ENCODE measurements at regions not wholly inside any gene's neighbourhood (a gene's known extent, or its start where the extent isn't known, plus 50 kb on each side); places are given as distances from the start of the nearest gene placed in this dataset.

GRCh38 chr4:104811727-104812126 is 317.0 kb upstream of the CXXC4 start:
- no peak for DNase-seq

GRCh38 chr4:104815665-104816064 is 321.0 kb upstream of the CXXC4 start:
- no peak for DNase-seq

DNA sequence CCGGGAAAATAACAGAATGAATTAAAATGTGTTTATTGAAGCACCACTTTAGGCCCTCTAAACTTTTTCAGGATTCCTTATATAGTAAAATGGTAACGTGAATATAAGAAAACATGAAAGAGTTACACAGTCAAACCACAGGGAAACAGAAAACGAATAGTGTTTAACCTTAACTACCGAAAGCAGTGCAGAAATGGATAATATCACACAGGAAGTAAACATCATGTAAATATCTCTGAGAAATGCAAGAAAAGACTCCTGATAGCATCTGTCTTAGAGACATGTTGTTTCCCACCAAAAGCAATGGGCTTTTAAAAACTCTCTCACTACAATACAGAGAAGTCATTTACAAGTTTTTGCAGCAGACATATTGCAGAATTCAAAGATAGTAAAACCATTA is 323.9 kb upstream of the CXXC4 start:
- DNase-seq, result no peak

DNA sequence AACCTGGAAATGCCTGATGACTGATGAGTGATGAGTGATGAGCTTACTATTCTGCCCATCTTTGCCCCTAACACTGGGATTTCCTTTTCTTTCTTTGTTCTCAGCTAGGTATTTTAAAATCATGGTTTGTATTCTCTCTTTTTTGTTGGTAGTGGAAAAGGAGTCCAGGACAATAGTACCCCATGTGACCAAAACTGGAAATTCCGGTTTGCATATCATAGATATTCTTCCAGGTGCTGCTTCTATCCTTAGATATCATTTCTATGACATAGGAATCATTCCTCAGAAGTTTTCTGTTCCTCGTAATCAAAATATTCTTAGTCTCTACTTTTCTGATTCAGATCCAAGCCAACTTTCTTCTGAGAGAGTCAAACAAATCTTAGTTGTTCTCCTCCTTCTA is 320.5 kb upstream of the TET2 start:
- no peak for DNase-seq

GRCh38 chr4:104829761-104830160 is 316.9 kb upstream of the TET2 start:
- no peak for DNase-seq

DNA sequence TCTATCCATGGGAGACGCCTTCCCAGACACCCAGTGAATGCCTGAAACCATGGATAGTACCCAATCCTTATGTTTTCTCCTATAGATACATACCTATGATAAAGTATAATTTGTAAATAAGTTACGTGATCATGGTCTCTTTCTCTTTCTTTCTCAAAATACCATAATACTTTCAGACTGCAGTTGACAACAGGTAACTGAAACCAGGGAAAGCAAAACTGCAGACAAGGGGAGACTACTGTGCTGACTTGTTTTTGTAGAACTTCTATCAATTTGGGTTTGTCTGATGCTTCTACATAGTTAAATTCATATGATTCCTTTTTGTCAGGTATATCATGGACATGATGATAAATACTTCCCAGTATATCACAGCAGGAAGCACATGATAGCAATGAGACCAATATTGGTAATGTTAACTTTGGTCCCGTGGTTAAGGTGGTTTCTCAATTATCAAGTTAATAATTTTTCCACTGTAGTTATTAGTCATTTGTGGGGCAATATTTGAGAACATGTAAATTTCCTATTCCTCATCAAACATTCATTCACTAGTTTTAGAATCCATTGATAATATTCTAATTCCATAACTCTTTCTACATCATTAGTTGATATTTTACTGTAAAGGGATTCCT is 298.0 kb upstream of the TET2 start:
- DNase-seq, result no peak

GRCh38 chr4:104859601-104860237 is 287.0 kb upstream of the TET2 start:
- DNase-seq, result no peak

- peak; percentile 32 for DNase-seq
These were observed 286.2 kb upstream of the TET2 start for GRCh38 chr4:104860238-104861123.

GRCh38 chr4:104866809-104867208 is 279.9 kb upstream of the TET2 start:
- no peak for DNase-seq

DNA sequence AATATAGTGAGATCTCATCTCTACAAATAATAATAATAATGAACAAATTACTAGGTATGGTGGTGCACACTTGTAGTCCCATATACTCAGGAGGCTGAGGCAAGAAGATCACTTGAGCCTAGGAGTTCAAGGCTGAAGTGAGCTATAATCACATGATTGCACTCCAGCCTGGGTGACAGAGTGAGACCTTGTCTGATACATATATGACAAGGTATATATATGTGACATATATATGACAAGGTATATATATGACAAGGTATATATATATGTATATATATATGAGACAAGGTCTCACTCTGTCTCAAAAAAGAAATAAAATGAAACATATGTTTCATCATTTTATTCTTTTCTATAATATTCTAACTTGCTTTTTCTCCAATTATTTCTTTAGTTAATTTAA is 278.1 kb upstream of the TET2 start:
- DNase-seq, result no peak

- no peak for DNase-seq
These were observed 277.7 kb upstream of the TET2 start for GRCh38 chr4:104868958-104869357.

DNA sequence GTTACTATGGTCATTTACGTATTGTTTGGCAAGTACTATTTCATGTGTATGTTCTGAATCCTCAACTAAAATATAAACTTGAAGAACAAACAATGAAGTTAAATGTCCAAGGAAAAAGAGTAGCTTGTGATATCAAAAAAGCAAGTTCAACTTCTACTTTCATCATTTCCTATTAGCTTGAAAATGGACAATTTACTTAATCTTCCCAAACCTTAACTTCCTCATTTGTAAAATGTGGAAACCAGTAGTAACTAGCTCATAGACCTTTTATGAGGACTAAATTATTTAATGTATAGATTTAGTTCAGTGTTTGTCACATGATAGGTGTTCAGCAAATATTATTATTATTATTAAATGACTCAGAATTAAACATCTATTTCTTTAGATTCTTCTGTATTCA is 276.8 kb upstream of the TET2 start:
- no peak for DNase-seq

- no peak for DNase-seq
These were observed 276.0 kb upstream of the TET2 start for GRCh38 chr4:104870495-104871233.

DNA sequence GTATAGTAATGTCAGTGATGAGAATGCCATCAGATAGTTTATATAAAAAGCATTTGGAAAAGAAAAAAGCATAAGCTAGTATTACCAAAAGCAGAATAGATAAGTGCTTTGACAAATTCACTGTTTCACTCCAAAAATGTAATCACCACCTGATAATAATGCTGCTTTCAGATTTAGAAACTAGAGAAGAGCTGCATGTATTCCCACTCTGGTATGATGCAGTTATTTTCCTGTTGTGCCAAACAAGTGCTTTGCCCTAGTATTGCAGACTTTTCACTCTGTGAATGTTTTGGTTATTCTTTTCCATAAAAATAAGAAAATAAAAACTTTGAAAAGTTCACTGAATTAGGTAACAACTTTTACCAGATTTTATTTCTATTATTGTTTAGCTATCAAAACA is 267.7 kb upstream of the TET2 start:
- no peak for DNase-seq

- DNase-seq, result no peak
These were observed 267.3 kb upstream of the TET2 start for GRCh38 chr4:104879367-104879766.

DNA sequence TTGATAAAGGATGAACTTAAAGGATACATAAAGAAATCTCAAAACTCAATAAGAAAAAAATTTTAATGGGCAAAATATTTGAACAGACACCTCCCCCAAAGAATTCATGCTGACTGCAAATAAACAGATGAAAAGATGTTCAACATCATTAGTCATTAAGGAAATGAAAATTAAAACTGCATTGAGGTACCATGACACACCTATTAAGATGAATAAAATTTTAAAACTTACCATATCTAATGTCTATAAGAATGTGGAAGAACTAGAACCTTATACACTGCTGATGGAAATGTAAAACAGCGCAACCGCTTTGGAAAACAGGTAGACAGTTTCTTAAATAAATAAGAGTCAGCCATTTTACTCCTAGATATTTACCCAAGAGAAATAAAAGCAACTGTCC is 266.8 kb upstream of the TET2 start:
- no peak for DNase-seq

- DNase-seq, result no peak
These were observed 265.4 kb upstream of the TET2 start for GRCh38 chr4:104881136-104881886.

GRCh38 chr4:104890598-104891275 is 255.9 kb upstream of the TET2 start:
- DNase-seq, result no peak

- DNase-seq, result no peak
These were observed 249.7 kb upstream of the TET2 start for GRCh38 chr4:104896660-104897645.

DNA sequence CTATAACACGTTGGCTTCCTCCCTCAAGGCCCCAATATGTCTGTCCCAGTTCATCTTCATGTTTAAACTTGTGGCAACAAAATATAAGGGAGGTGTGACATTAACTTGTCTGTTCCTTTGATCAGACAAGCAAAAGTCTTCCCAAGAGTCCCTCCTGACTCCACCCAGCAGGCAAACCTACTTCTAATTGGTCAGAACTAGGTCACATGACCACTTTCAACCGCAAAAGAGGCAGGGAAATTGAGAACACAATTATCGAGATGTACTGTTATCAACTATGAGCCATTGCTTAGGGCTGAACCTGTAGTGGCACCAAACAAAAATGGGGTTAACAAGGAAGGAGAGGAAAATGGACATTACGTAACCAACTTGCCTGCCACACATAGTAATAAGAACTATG is 246.8 kb upstream of the TET2 start:
- no peak for DNase-seq

DNA sequence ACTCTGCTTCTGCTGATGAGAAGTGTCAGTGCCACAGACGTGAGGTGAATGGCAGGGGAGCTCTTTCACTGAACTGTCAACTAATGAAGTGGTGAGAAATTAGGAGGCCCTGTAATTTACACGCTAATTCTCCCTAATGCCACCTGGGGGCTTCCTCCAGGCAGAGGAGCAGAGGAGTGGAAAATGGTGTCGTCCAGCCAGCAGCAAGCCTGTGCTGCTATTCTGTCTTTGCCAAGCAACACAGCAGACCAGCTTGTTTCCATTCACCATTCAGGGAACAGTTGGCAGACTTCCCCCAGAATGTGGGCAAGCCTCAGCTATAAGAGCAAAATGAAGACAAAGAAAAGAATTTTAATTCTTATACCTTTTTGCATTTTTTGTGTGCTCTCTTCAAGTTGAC is 245.2 kb upstream of the TET2 start:
- DNase-seq, result no peak

All from activated CD8-positive, alpha-beta memory T cell treated with anti-CD3 and anti-CD28 coated beads, Interleukin-2, amount 50 U/mL, for 4 hours (primary cell).